MCF 10A (cell line): ENCODE measurements at regions not wholly inside any gene's neighbourhood (a gene's known extent, or its start where the extent isn't known, plus 50 kb on each side); places are given as distances from the start of the nearest gene placed in this dataset.

Experiments used
- BruUV-seq: library from RNA; stranded (reverse); fragments of 400-500 nt; replicated peaks from 2 replicates; lab custom pipeline; 2021; lab: Mats Ljungman, UMichigan
- CTCF ChIA-PET: fragments of 300-600 bp; sonication (Branson Sonifier 250); formaldehyde crosslinking; extraction: SDS; loops from one replicate; lab custom pipeline; 2021; ENCODE audit warnings: antibody characterized with exemption, inconsistent platforms; lab: Yijun Ruan, JAX
- POLR2A ChIA-PET: fragments of 300-600, 350-650 bp; sonication (Branson Sonifier 250); formaldehyde crosslinking; extraction: SDS; loops from one replicate; lab custom pipeline; 2020; ENCODE audit warnings: antibody characterized with exemption, inconsistent platforms; lab: Yijun Ruan, JAX
- DNase-seq: peaks from one replicate; pipeline ENCODE4 v3.0.0-alpha.2; 2018; ENCODE audit not compliant: unreplicated experiment
- H3K27ac Mint-ChIP-seq: one replicate; pipeline ENCODE4 v1.8.0; 2022; ENCODE audit warnings: mild to moderate bottlenecking, low read depth, mixed read lengths; ENCODE audit not compliant: unreplicated experiment
- H3K27me3 Mint-ChIP-seq: one replicate; pipeline ENCODE4 v1.8.0; 2022; ENCODE audit warnings: mixed read lengths; ENCODE audit not compliant: insufficient read depth, unreplicated experiment
- H3K36me3 Mint-ChIP-seq: one replicate; pipeline ENCODE4 v1.8.0; 2022; ENCODE audit warnings: mild to moderate bottlenecking, moderate library complexity, mixed read lengths; ENCODE audit not compliant: insufficient read depth, unreplicated experiment
- H3K4me1 Mint-ChIP-seq: one replicate; pipeline ENCODE4 v1.8.0; 2022; ENCODE audit warnings: mixed read lengths; ENCODE audit not compliant: insufficient read depth, unreplicated experiment
- H3K4me3 Mint-ChIP-seq: one replicate; pipeline ENCODE4 v1.8.0; 2022; ENCODE audit warnings: mild to moderate bottlenecking, moderate library complexity, mixed read lengths; ENCODE audit not compliant: unreplicated experiment
- H3K9me3 Mint-ChIP-seq: one replicate; pipeline ENCODE4 v1.8.0; 2022; ENCODE audit warnings: mixed read lengths; ENCODE audit not compliant: unreplicated experiment
- intact Hi-C: fragments of 100-400 bp; cut with micrococcal nuclease; formaldehyde crosslinking; loops from 2 replicates; pipeline ENCODE4 v1.14.1; 2022
- TF ChIP-seq, protein P1 (sequence below): fragments of 200-600 bp; IDR thresholded peaks from one replicate; pipeline ENCODE4 v1.8.0; 2022; ENCODE audit warnings: antibody characterized with exemption, mild to moderate bottlenecking; ENCODE audit not compliant: unreplicated experiment

DNA sequence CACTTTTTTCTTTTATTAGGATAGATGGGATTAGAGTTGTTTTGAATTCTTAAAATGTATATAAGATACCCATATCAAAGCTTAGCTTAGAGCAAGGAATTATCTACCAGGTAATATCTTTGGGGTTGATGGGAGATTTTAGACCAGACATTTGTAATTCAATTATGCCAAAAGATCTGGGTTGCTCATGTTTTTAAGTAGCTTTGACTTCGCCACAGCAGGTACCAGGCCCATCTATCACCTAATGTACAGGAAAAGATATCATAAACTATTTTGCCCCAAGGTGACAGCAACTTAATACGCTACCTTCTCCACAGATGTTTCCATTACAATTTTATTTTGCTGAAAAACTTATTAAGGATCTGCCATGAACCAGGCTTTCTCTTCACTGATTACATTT is 514.6 kb upstream of the ADAMTS9 start:
- no peak overlapping the region for H3K27ac Mint-ChIP-seq
- CTCF ChIA-PET: interaction anchor here (0.6 kb wide), 1 partner anchor 514 kb away, joined by 3 read pairs; no protein-coding TSS in a partner anchor
- no peak for DNase-seq

DNA sequence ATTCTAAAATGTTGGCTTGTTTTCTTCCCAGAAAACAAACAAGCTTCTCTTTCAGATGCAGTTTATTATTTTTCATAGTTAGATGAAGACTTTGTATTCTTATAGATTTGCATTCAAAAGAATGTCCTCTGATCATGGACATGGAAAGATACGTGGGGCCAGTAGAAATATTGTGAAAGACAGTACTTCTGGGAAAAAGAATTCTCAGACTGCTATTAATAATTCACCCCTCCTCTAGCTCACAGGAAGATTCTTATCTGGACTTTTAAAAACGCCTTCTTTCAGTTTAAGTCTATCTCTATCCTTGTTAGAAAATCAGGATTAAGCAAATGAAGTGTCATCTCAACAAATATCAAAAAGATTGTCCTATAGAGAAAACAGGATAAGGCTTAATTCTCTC is 514.1 kb upstream of the ADAMTS9 start:
- no peak overlapping the region for H3K4me3 Mint-ChIP-seq
- intact Hi-C loops: no loop called here
- no peak for DNase-seq
- no peaks in the 10 kb centered on the region for H3K4me1 Mint-ChIP-seq
- ChIA-PET POLR2A (interaction anchor here (1.2 kb wide), 1 partner anchor 11 kb away, joined by 4 read pairs; no protein-coding TSS in a partner anchor), CTCF (interaction anchor here (0.8 kb wide), 1 partner anchor 12 kb away, joined by 3 read pairs; no protein-coding TSS in a partner anchor)
- no peaks in the 10 kb centered on the region for H3K36me3 Mint-ChIP-seq
- H3K9me3 Mint-ChIP-seq: no peaks in the 10 kb centered on the region
- no TSS peak for BruUV-seq
- no peak overlapping the region for H3K27ac Mint-ChIP-seq
- H3K27me3 Mint-ChIP-seq: no peaks in the 10 kb centered on the region
- TF ChIP-seq, protein P1, sequence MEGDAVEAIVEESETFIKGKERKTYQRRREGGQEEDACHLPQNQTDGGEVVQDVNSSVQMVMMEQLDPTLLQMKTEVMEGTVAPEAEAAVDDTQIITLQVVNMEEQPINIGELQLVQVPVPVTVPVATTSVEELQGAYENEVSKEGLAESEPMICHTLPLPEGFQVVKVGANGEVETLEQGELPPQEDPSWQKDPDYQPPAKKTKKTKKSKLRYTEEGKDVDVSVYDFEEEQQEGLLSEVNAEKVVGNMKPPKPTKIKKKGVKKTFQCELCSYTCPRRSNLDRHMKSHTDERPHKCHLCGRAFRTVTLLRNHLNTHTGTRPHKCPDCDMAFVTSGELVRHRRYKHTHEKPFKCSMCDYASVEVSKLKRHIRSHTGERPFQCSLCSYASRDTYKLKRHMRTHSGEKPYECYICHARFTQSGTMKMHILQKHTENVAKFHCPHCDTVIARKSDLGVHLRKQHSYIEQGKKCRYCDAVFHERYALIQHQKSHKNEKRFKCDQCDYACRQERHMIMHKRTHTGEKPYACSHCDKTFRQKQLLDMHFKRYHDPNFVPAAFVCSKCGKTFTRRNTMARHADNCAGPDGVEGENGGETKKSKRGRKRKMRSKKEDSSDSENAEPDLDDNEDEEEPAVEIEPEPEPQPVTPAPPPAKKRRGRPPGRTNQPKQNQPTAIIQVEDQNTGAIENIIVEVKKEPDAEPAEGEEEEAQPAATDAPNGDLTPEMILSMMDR: no peak

More for the DNA sequence above, 514.6 kb upstream of the ADAMTS9 start:
- Mint-ChIP-seq H3K36me3 (no peaks in the 10 kb centered on the region), H3K27me3 (no peaks in the 10 kb centered on the region), H3K4me3 (no peak overlapping the region), H3K9me3 (no peaks in the 10 kb centered on the region), H3K4me1 (no peaks in the 10 kb centered on the region)
- POLR2A ChIA-PET: interaction anchor here (1.2 kb wide), 1 partner anchor 12 kb away, joined by 4 read pairs; no protein-coding TSS in a partner anchor
- BruUV-seq: no TSS peak
- TF ChIP-seq, protein P1: no peak
- intact Hi-C loops: no loop called here

DNA sequence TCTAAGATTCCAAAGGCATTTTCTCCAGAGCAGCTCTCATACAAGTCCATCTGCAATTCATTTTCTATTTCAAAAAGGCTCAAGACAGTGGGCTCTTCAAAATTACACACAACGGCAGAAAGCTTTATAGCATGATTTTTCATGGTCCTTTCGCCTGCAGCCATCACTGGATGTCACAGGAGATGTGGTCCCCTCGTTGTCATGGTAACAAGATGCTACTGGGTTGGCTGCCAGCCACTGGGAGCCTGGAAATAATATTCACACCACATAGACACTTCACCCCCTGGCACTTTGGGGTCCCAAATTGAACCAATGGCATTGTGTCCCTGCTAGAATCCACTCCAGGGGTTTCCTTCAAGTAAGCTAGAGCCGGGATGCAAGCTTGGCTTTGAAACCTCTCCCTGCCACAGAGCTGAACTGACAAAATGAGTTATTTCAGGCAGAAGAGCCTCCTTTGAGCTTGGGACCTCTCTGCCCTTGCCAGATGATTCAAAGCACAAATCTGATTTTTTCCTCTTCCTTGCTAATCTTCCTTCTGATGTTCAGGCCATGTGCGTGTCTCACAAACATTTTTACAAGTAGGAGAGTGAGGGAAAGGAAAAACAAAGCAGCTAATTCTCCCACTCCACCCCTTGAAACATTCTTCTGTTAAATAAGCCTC is 512.6 kb upstream of the ADAMTS9 start:
- H3K9me3 Mint-ChIP-seq: no peaks in the 10 kb centered on the region
- no peaks in the 10 kb centered on the region for H3K36me3 Mint-ChIP-seq
- TF ChIP-seq, protein P1: no peak
- ChIA-PET POLR2A (no interaction called here), CTCF (interaction anchor here (0.6 kb wide), 1 partner anchor 1081 kb away, joined by 3 read pairs; no protein-coding TSS in a partner anchor)
- H3K27me3 Mint-ChIP-seq: no peaks in the 10 kb centered on the region
- BruUV-seq: no TSS peak
- no peak overlapping the region for H3K27ac Mint-ChIP-seq
- intact Hi-C loops: no loop called here
- DNase-seq: no peak
- H3K4me1 Mint-ChIP-seq: no peaks in the 10 kb centered on the region
- H3K4me3 Mint-ChIP-seq: no peak overlapping the region

DNA sequence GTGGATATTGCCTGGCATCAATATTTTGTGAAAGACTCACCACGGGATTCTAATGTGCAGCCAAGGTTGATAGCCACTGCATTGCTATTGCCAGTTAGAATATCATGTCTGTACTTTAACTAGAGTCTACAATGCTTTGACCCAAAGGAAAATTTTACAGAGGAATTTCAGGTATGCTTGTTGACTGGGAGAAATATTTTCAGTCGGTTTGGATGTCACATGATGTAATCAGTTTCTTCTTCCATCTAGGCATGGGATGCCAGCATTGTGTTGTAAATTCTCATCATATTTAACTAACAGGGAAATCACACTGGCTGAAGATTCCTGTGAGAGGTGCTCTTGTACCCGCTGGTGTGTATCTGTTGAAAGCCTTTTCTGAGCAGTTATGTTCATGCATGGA is 508.9 kb upstream of the ADAMTS9 start:
- Mint-ChIP-seq H3K9me3 (no peaks in the 10 kb centered on the region), H3K4me3 (no peak overlapping the region), H3K4me1 (no peaks in the 10 kb centered on the region), H3K27ac (no peak overlapping the region), H3K27me3 (no peaks in the 10 kb centered on the region), H3K36me3 (no peaks in the 10 kb centered on the region)
- intact Hi-C loops: no loop called here
- BruUV-seq: no TSS peak
- ChIA-PET POLR2A (no interaction called here), CTCF (no interaction called here)
- no peak for DNase-seq
- TF ChIP-seq, protein P1: no peak
